NCI-H1105 (cell line): ENCODE measurements at regions not wholly inside any gene's neighbourhood (a gene's known extent, or its start where the extent isn't known, plus 50 kb on each side); places are given as distances from the start of the nearest gene placed in this dataset.
"Not testable (repeated sequence)": the region's sequence is repeated elsewhere in the genome, so short reads cannot be mapped to it uniquely, and the experiment has no call there.

Source experiments
- DNase-seq: peaks from one replicate; lab custom pipeline; 2025; lab: John Stamatoyannopoulos, UW

- not testable (repeated sequence) for DNase-seq
Measured at GRCh38 chr5:44756097-44756496, 52.6 kb upstream of the MRPS30 start.

- no peak for DNase-seq
Measured at GRCh38 chr5:44747396-44747795, 61.4 kb upstream of the MRPS30 start.

GRCh38 chr5:44740660-44741059 lies 68.1 kb upstream of the MRPS30 start:
- DNase-seq = no peak

DNA sequence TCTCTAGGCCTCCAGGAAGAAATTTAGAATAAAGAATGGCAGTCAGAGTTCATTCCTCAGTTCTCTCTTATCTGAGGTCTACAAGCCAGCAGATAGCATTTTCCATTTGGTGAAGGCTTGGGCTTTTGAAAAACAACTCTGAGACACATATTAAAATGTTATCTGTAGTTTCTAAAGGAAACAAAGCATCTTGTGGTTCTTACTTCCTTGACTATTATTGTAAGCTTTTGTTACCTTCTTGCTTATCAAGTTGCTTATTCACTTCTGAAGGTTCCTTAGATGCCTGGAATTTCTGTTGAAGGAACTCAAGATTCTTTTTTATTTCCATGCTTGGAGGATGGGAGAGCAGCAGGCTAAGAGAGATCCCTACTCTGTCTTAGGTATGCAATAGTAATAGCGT lies 79.2 kb upstream of the MRPS30 start:
- no peak for DNase-seq

GRCh38 chr5:44727100-44727499 lies 81.6 kb upstream of the MRPS30 start:
- DNase-seq = no peak

DNA sequence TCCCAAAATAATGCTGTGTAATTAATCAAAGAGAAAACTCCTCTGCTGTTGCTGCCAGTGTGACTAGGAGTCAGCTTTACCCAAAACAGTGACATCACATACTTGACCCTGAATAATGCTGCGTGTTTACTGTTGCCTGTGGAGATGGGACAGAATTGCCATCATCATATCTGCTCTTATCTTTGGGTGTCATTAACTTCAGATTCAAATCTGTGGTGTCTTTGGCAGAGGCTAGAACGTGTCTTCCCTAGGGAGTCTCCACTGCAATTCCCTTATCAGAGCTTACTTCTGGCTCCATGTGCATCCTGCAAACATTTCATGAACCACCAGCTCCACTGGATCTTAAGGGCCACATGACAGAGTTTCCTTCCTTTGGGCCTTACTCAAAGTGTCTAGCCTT lies 88.9 kb upstream of the MRPS30 start:
- no peak for DNase-seq

DNA sequence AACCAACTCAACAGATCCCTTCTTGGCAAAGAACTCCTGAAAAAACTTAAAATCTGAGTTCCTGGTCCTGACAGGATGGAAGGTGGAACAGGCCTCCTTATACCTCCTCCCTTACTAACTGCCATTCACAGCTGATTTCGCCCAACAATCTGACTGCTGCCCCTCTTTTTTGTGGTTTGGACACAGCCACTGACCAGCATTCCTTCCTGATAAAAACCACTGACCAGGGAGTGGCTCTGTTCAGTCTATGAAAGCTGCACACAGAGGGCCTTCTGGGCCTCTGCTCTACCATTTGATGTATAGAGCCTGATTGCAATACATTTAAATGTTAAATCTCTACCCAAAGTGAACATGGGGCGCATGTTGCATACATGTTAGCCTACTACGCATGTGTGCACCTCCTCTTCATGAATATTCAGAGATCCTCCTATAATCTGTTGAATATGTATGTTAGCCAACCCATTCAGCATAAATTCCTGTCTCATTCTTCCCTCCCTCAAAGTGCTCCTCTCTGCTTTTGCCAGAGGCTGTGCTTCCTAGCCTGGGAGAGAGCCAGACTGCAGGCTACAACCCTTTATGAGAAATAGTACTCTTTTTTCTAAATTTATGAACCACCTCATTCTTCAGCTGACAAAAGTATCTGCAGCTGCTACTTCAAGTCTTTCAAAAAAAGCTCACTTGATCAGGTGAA lies 93.7 kb upstream of the MRPS30 start:
- no peak for DNase-seq

DNA sequence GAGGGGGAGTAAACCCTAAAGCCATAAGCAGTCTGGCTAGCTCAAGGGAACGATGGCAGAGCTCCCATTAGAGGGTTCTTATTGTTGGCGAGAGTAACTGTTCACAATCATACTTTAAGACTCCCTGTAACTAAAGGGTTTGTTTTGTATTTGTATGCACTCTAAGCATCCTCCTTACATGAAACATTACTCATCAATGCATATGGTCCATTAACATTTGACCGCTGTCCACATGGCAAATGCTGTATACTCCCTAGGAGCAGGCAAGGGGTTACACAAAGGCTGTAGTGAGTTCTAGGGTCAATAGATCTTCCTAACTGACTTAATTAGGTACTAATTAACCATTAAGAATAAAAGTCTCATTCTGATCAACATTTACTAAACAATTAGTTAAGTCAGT lies 95.3 kb upstream of the MRPS30 start:
- DNase-seq = no peak

DNA sequence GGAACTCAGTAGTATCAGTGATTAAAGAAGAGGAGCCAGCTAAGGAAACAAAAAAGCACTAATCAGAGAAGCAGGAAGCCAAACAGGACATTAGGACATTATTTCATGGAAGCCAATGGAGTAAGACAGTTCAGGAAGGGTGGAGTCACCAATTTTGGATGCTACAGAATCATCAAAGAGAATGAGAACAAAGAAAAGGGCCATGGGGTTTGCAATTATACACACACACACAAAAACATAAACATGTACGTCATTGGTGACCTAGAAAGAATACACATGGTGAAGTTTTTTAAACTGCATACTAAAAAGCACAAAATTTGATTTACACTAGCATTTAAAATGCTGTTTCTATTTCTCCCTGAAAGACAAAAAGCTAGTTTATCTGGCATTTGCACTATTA lies 96.8 kb upstream of the MRPS30 start:
- DNase-seq = no peak

DNA sequence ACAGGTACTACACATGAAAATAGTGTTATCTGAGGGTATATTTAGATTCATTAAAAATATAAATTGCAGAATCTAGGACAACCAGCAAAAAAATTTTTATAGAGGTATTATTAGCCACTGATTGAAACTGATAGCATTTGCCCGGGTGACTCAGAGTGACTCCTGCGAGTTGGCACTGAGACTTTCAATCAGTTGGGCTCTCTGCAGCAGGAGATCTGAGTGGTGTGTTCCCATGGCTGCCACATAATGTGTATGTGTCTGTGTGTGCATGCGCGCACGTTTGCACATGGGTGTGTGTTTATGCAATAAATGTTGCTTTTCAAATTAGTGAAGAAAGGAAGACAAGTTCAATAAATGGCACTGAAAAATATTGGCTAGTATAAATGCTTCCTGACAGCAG lies 100.1 kb upstream of the MRPS30 start:
- no peak for DNase-seq

GRCh38 chr5:44707721-44708120 lies 101.0 kb upstream of the MRPS30 start:
- no peak for DNase-seq

GRCh38 chr5:44697025-44697424 lies 111.7 kb upstream of the MRPS30 start:
- DNase-seq = no peak

- DNase-seq = no peak
Measured at GRCh38 chr5:44695259-44695658, 113.5 kb upstream of the MRPS30 start.

GRCh38 chr5:44691802-44692201 lies 116.9 kb upstream of the MRPS30 start:
- DNase-seq = no peak

DNA sequence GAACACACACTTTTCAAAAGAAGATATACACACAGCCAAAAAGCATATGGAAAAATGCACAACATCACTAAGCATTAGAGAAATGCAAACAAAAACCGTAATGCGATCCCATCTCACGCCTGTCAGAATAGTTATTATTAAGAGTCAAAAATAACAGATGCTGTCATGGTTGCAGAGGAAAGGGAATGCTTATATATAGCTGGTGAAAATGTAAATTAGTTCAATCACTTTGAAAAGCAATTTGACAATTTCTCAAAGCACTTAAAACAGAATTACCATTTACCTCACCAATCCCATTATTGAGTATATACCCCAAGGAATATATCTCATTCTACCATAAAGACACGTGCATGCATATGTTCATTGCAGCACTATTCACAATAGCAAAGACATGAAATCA lies 126.8 kb upstream of the MRPS30 start:
- no peak for DNase-seq

DNA sequence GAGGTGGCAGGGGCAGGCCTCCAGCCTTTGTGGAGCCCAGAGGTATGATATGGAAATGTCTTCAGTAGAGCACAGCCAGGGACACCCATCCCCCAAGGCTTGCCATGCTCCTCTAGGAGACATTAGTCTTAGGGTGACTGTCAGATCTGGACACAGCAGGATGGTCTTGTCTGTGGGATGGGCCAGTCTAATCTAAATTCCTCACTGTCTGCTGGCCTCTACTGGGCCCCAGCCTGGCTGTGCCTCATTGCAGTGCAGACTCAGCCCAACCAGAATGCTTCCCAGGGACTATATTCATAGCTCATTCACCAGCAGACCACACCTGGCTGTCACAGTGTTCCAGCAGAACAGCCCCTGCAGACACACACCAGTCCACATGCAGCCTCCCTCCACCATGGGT lies 129.5 kb upstream of the MRPS30 start:
- DNase-seq = no peak

DNA sequence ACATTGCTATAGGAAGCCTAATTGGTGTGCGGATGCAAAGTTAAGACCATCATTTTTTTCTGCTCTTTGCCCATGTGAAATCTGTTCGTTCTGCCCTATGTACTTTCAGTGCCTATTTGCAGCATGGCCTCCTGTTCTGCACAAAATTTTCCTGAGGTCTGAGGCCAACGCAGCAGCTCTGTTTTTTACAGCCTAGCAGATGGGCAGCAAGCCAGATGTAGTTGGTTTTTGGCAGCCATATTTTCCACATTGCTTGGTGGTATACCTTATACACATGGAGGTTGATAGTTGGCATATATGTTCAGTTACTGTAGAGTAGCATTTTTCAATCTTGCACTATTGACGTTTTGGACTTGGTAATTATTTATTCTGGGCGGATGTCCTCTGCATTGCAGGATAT lies 133.5 kb upstream of the MRPS30 start:
- no peak for DNase-seq

- DNase-seq = no peak
Measured at GRCh38 chr5:44674461-44674860, 134.3 kb upstream of the MRPS30 start.

- DNase-seq = not testable (repeated sequence)
Measured at GRCh38 chr5:44668471-44668870, 140.3 kb upstream of the MRPS30 start.

GRCh38 chr5:44665101-44665701 lies 143.5 kb upstream of the MRPS30 start:
- no peak for DNase-seq

DNA sequence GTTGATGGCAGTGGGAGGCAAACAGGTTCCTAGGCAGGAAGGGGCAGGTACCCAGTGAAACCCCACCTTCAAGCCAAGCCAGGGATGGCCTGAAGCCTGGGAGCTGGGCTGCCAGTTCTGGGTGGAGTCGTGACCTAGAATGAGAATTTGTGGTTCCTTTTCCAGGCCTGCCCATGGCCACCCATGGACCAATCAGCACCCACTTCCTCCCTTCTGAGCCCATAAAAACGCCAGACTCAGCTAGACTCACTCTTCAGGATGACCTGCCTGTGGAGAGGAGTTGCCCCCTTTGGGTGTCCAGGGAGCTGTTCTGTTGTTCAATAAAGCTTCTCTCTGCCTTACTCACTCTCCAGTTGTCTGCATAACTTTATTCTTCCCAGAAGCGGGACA lies 144.0 kb upstream of the MRPS30 start:
- DNase-seq = no peak

- no peak for DNase-seq
Measured at GRCh38 chr5:44663991-44664710, 144.6 kb upstream of the MRPS30 start.

GRCh38 chr5:44661851-44662250 lies 146.9 kb upstream of the MRPS30 start:
- no peak for DNase-seq

- no peak for DNase-seq
Measured at GRCh38 chr5:44660251-44660650, 148.5 kb upstream of the MRPS30 start.
